H1 (cell line): ENCODE measurements at regions not wholly inside any gene's neighbourhood (a gene's known extent, or its start where the extent isn't known, plus 50 kb on each side); places are given as distances from the start of the nearest gene placed in this dataset.

ENCODE experiments used
- CTCF ChIA-PET: fragments of 300-600 bp; sonication (Branson Sonifier 250); formaldehyde crosslinking; loops from one replicate; lab custom pipeline; 2021; ENCODE audit not compliant: partially characterized antibody; lab: Charles Lee
- POLR2A ChIA-PET: fragments of 300-600 bp; sonication (Branson Sonifier 250); formaldehyde crosslinking; loops from one replicate; lab custom pipeline; 2021; ENCODE audit warnings: inconsistent platforms; ENCODE audit not compliant: partially characterized antibody; lab: Charles Lee
- DNase-seq, 2 experiments: peaks; one replicate each; pipeline versions ENCODE4 v3.0.0 to v3.0.0-alpha.2; 2010 to 2022; ENCODE audit warnings: low spot score in 2 of 2, low read depth in 1 of 2, mixed read lengths in 1 of 2
- FAIRE-seq: peaks from 2 replicates; lab custom pipeline; 2011; peaks lifted over from hg19 to GRCh38; lab: Jason Lieb, UNC
- H2AFZ ChIP-seq: 2 replicates; pipeline ENCODE4 v1.8.1; 2012; ENCODE audit warnings: low read length, inconsistent platforms
- H2AK5ac ChIP-seq: 2 replicates; pipeline ENCODE4 v1.6.1; 2013; ENCODE audit warnings: low read depth, low read length
- H2BK120ac ChIP-seq: replicated peaks from 2 replicates; pipeline ENCODE3; 2013; ENCODE audit warnings: low read depth, low read length, inconsistent platforms
- H2BK12ac ChIP-seq: 2 replicates; pipeline ENCODE4 v1.6.1; 2013; ENCODE audit warnings: low read depth, low read length
- H2BK15ac ChIP-seq: 2 replicates; pipeline ENCODE4 v1.6.1; 2013; ENCODE audit warnings: low read length
- H2BK20ac ChIP-seq: 2 replicates; pipeline ENCODE4 v1.6.1; 2013; ENCODE audit warnings: low read length
- H2BK5ac ChIP-seq: 2 replicates; pipeline ENCODE4 v1.6.1; 2013; ENCODE audit warnings: low read depth, low read length
- H3K14ac ChIP-seq: 2 replicates; pipeline ENCODE4 v1.6.1; 2013; ENCODE audit warnings: inconsistent platforms; ENCODE audit not compliant: insufficient read length
- H3K18ac ChIP-seq: 2 replicates; pipeline ENCODE4 v1.6.1; 2013; ENCODE audit warnings: low read length; ENCODE audit errors: extremely low read depth
- H3K23ac ChIP-seq: 2 replicates; pipeline ENCODE4 v1.6.1; 2013; ENCODE audit warnings: inconsistent platforms; ENCODE audit not compliant: insufficient read length
- H3K23me2 ChIP-seq: 2 replicates; pipeline ENCODE4 v1.6.1; 2013; ENCODE audit warnings: low read depth, low read length
- H3K27ac ChIP-seq: 2 replicates; pipeline ENCODE4 v1.6.1; 2011; ENCODE audit warnings: low read depth, low read length, inconsistent platforms
- H3K27me3 ChIP-seq, 4 experiments: replicated peaks in 1 of 4; 1 replicate in 1 of 4; 2 replicates in 3 of 4; pipeline versions ENCODE4 v1.6.1 to v1.8.1; 2011 to 2013; ENCODE audit warnings: low read length in 3 of 4, mild to moderate bottlenecking in 3 of 4, inconsistent platforms in 2 of 4, mixed read lengths in 2 of 4, moderate library complexity in 1 of 4; ENCODE audit not compliant: control insufficient read depth in 3 of 4, insufficient read depth in 3 of 4; ENCODE audit errors: extremely low read depth in 1 of 4
- H3K36me3 ChIP-seq, 4 experiments: 2 replicates each; pipeline versions ENCODE4 v1.6.1 to v1.8.1; 2011 to 2013; ENCODE audit warnings: mild to moderate bottlenecking in 4 of 4, low read length in 3 of 4, moderate library complexity in 2 of 4, control low read depth in 1 of 4, inconsistent platforms in 1 of 4; ENCODE audit not compliant: insufficient read depth in 4 of 4, control insufficient read depth in 2 of 4
- H3K4ac ChIP-seq: replicated peaks from 2 replicates; pipeline ENCODE3; 2013; ENCODE audit warnings: low read length, low read depth, mixed read lengths, inconsistent platforms; ENCODE audit not compliant: insufficient read length
- H3K4me1 ChIP-seq, 4 experiments: replicated peaks in 1 of 4; 1 replicate in 1 of 4; 2 replicates in 3 of 4; pipeline versions ENCODE4 v1.6.1 to v1.8.1; 2011 to 2013; ENCODE audit warnings: low read length in 3 of 4, inconsistent platforms in 2 of 4, mixed read lengths in 1 of 4; ENCODE audit not compliant: insufficient read depth in 4 of 4, control insufficient read depth in 3 of 4
- H3K4me2 ChIP-seq, 2 experiments: 2 replicates each; pipeline versions ENCODE4 v1.6.1 to v1.8.1; 2011 to 2013; ENCODE audit warnings: low read depth in 2 of 2, low read length in 2 of 2, control low read depth in 1 of 2, inconsistent platforms in 1 of 2, mild to moderate bottlenecking in 1 of 2; ENCODE audit not compliant: insufficient read depth in 1 of 2
- H3K4me3 ChIP-seq, 4 experiments: fragments of 200-600, 300-600 bp in 1 of 4; sonication (generic), shearing (Covaris generic), sonication (Bioruptor Twin) in 1 of 4; 2 replicates each; pipeline versions ENCODE4 v1.5.1 to v1.8.1; 2011 to 2016; ENCODE audit warnings: low read length in 4 of 4, low read depth in 3 of 4, control low read depth in 2 of 4, inconsistent platforms in 2 of 4, mild to moderate bottlenecking in 2 of 4, mixed read lengths in 1 of 4, moderate library complexity in 1 of 4; ENCODE audit not compliant: insufficient read depth in 2 of 4; ENCODE audit errors: extremely low read depth in 1 of 4
- H3K56ac ChIP-seq: replicated peaks from 2 replicates; pipeline ENCODE3; 2013; ENCODE audit warnings: low read depth, mild to moderate bottlenecking, mixed read lengths, low read length, inconsistent platforms; ENCODE audit not compliant: insufficient read length
- H3K79me1 ChIP-seq: 2 replicates; pipeline ENCODE4 v1.6.1; 2013; ENCODE audit warnings: low read depth, low read length, control low read depth
- H3K79me2 ChIP-seq, 2 experiments: 2 replicates each; pipeline versions ENCODE4 v1.6.1 to v1.8.1; 2012 to 2013; ENCODE audit warnings: low read length in 2 of 2, mild to moderate bottlenecking in 2 of 2, inconsistent platforms in 1 of 2; ENCODE audit not compliant: insufficient read depth in 2 of 2, control insufficient read depth in 1 of 2
- H3K9ac ChIP-seq, 4 experiments: replicated peaks in 1 of 4; 1 replicate in 1 of 4; 2 replicates in 3 of 4; pipeline versions ENCODE4 v1.6.1 to v1.8.1; 2011 to 2013; ENCODE audit warnings: low read depth in 3 of 4, low read length in 3 of 4, control low read depth in 2 of 4, mild to moderate bottlenecking in 2 of 4, moderate library complexity in 2 of 4, inconsistent platforms in 1 of 4; ENCODE audit errors: extremely low read depth in 1 of 4
- H3K9me3 ChIP-seq, 2 experiments: 2 replicates each; pipeline versions ENCODE4 v1.6.1 to v1.8.1; 2012 to 2013; ENCODE audit warnings: mild to moderate bottlenecking in 2 of 2, moderate library complexity in 2 of 2, control low read depth in 1 of 2, inconsistent platforms in 1 of 2, low read depth in 1 of 2, low read length in 1 of 2, mixed read lengths in 1 of 2; ENCODE audit not compliant: insufficient read depth in 2 of 2
- H4K20me1 ChIP-seq, 2 experiments: replicated peaks in 1 of 2; 2 replicates each; pipeline versions ENCODE3 to v1.8.1; 2011 to 2013; ENCODE audit warnings: inconsistent platforms in 2 of 2, low read length in 2 of 2, mild to moderate bottlenecking in 1 of 2; ENCODE audit not compliant: insufficient read depth in 2 of 2, control insufficient read depth in 1 of 2
- H4K5ac ChIP-seq: 2 replicates; pipeline ENCODE4 v1.6.1; 2013; ENCODE audit warnings: low read length, low read depth, mixed read lengths, inconsistent platforms; ENCODE audit not compliant: insufficient read length
- H4K8ac ChIP-seq: 2 replicates; pipeline ENCODE4 v1.8.0; 2013; ENCODE audit warnings: mild to moderate bottlenecking, moderate library complexity, low read length, inconsistent platforms; ENCODE audit not compliant: insufficient read depth; ENCODE audit errors: extremely low read depth
- H4K91ac ChIP-seq: replicated peaks from 2 replicates; pipeline ENCODE3; 2013; ENCODE audit warnings: low read length, mixed read lengths, inconsistent platforms; ENCODE audit not compliant: insufficient read length
- EGR1 ChIP-seq: IDR thresholded peaks from 2 replicates; pipeline ENCODE4 v1.6.1; 2011; ENCODE audit warnings: low read depth, low read length, borderline replicate concordance
- NRF1 ChIP-seq: IDR thresholded peaks from 2 replicates; pipeline ENCODE4 v1.6.1; 2011; ENCODE audit warnings: mild to moderate bottlenecking, low read depth, low read length, improper control_type of control experiment
- RNF2 ChIP-seq: fragments of 200-900, 300-1000 bp; sonication (generic); IDR thresholded peaks from 2 replicates; pipeline ENCODE4 v1.7.1; 2016; ENCODE audit warnings: borderline replicate concordance, low read depth, mild to moderate bottlenecking, antibody characterized with exemption, low read length; ENCODE audit not compliant: poor library complexity, severe bottlenecking; ENCODE audit errors: missing control alignments
- SP2 ChIP-seq: IDR thresholded peaks from 2 replicates; pipeline ENCODE4 v1.6.1; 2012; ENCODE audit warnings: mild to moderate bottlenecking, low read length, inconsistent platforms
- TF ChIP-seq, protein P1 (sequence below): IDR thresholded peaks from 2 replicates; pipeline ENCODE4 v1.6.1; 2011; ENCODE audit warnings: low read length, improper control_type of control experiment

DNA sequence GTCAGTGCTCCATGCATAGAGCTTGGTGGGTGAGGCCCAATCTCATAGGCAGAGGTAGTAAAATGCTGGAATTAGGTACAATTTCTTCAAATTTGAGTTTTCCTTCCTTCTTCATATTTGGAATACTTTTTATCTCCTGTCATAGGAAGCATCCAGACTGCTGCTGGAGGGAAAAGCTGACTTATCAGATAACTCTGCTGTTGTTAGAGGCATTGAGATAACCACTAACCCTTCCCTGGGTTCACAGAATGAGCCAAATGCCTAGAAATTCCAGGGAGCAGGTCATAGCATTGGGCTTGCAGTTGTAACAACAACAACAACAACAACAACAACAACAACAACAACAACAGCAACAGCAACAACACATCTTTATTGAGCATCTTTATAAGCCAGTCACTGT, 332.7 kb downstream of the PDCD6IP start:
- Histone ChIP-seq H4K8ac (no peak overlapping the region), H3K27ac (no peak overlapping the region), H3K4me2 (no peak overlapping the region), H3K14ac (no peak overlapping the region), H3K23me2 (no peaks in the 10 kb centered on the region), H2BK5ac (no peak overlapping the region), H3K9me3 (no peaks in the 10 kb centered on the region), H3K27me3 (peaks cover 0 to 1% (median 0%) of the 10 kb centered on the region in 4 experiments; a peak in 1 of 7 replicates), H3K4me3 (no peak overlapping the region), H2BK15ac (no peak overlapping the region), H3K79me2 (no peaks in the 10 kb centered on the region), H3K23ac (no peak overlapping the region), H3K18ac (no peak overlapping the region), H3K36me3 (no peaks in the 10 kb centered on the region), H3K79me1 (no peaks in the 10 kb centered on the region)
- DNase-seq (no peak), FAIRE-seq (no peak)
- TF ChIP-seq, protein P1, sequence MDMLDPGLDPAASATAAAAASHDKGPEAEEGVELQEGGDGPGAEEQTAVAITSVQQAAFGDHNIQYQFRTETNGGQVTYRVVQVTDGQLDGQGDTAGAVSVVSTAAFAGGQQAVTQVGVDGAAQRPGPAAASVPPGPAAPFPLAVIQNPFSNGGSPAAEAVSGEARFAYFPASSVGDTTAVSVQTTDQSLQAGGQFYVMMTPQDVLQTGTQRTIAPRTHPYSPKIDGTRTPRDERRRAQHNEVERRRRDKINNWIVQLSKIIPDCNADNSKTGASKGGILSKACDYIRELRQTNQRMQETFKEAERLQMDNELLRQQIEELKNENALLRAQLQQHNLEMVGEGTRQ: no peak
- TF ChIP-seq NRF1 (no peak), RNF2 (no peak), EGR1 (no peak), SP2 (no peak)
- TF ChIP-seq, all 59 proteins: peak for 0
- Histone ChIP-seq H2BK20ac (no peak overlapping the region), H4K5ac (no peak overlapping the region), H3K9ac (no peak overlapping the region), H3K56ac (no peak overlapping the region), H2BK12ac (no peak overlapping the region), H2AFZ (no peak overlapping the region), H2BK120ac (no peak overlapping the region), H3K4me1 (no peaks in the 10 kb centered on the region), H2AK5ac (no peak overlapping the region), H3K4ac (no peak overlapping the region), H4K20me1 (no peaks in the 10 kb centered on the region), H4K91ac (no peak overlapping the region)
- ChIA-PET CTCF (interaction anchor here (1.0 to 1.5 kb wide), 3 partner anchors 24 to 247 kb away, joined by 3 to 5 read pairs (median 3); no protein-coding TSS in a partner anchor), POLR2A (no interaction called here)
